CD14-positive monocyte (primary cell): ENCODE measurements at regions not wholly inside any gene's neighbourhood (a gene's known extent, or its start where the extent isn't known, plus 50 kb on each side); places are given as distances from the start of the nearest gene placed in this dataset.

ENCODE experiments used
- DNase-seq, 3 donors: peaks; one replicate each; pipeline ENCODE4 v3.0.0-alpha.2; 2011 to 2022
- H2AFZ ChIP-seq: 2 replicates; pipeline ENCODE4 v1.6.0; 2012; ENCODE audit warnings: mild to moderate bottlenecking, low read depth, low read length, inconsistent platforms; ENCODE audit not compliant: insufficient read depth, poor library complexity, severe bottlenecking
- H3K27ac ChIP-seq, 2 donors: 1 replicate in 1 of 2; 2 replicates in 1 of 2; pipeline ENCODE4 v1.5.1; 2012 to 2013; ENCODE audit warnings: low read length in 2 of 2, control low read depth in 1 of 2, inconsistent platforms in 1 of 2, low read depth in 1 of 2, mild to moderate bottlenecking in 1 of 2
- H3K27me3 ChIP-seq, 2 donors: one replicate each; pipeline versions ENCODE4 v1.6.0 to v1.6.1; 2011 to 2013; ENCODE audit warnings: low read length in 2 of 2; ENCODE audit not compliant: control insufficient read depth in 2 of 2, insufficient read depth in 2 of 2
- H3K36me3 ChIP-seq, 2 donors: replicated peaks in 1 of 2; 1 replicate in 1 of 2; 2 replicates in 1 of 2; pipeline versions ENCODE4 v1.5.1 to v1.6.1; 2012 to 2013; ENCODE audit warnings: low read length in 2 of 2, control low read depth in 1 of 2, inconsistent platforms in 1 of 2, mild to moderate bottlenecking in 1 of 2; ENCODE audit not compliant: insufficient read depth in 2 of 2, control insufficient read depth in 1 of 2
- H3K4me1 ChIP-seq, 2 donors: 1 replicate in 1 of 2; 2 replicates in 1 of 2; pipeline versions ENCODE4 v1.5.1 to v1.6.1; 2012 to 2013; ENCODE audit warnings: low read length in 2 of 2, control low read depth in 1 of 2, inconsistent platforms in 1 of 2, mild to moderate bottlenecking in 1 of 2, moderate library complexity in 1 of 2; ENCODE audit not compliant: insufficient read depth in 2 of 2, control insufficient read depth in 1 of 2
- H3K4me2 ChIP-seq: replicated peaks from 2 replicates; pipeline ENCODE3; 2012; ENCODE audit warnings: low read length, moderate library complexity, mild to moderate bottlenecking; ENCODE audit not compliant: poor library complexity, severe bottlenecking; ENCODE audit errors: extremely low read depth
- H3K4me3 ChIP-seq, 3 experiments: fragments of 200-600 bp in 1 of 3; sonication (generic) in 1 of 3; replicated peaks in 1 of 3; 1 replicate in 2 of 3; 2 replicates in 1 of 3; pipeline ENCODE4 v1.5.1; 2011 to 2013; ENCODE audit warnings: low read length in 3 of 3, mild to moderate bottlenecking in 3 of 3, control low read depth in 2 of 3, low read depth in 2 of 3, inconsistent platforms in 1 of 3, moderate library complexity in 1 of 3
- H3K79me2 ChIP-seq: 2 replicates; pipeline ENCODE4 v1.6.0; 2012; ENCODE audit warnings: mild to moderate bottlenecking, control low read depth, inconsistent platforms, low read length, moderate library complexity; ENCODE audit not compliant: insufficient read depth
- H3K9ac ChIP-seq: 2 replicates; pipeline ENCODE4 v1.6.0; 2017; ENCODE audit warnings: low read length, mild to moderate bottlenecking; ENCODE audit not compliant: insufficient read depth, poor library complexity, severe bottlenecking
- H3K9me3 ChIP-seq, 2 donors: replicated peaks in 1 of 2; 1 replicate in 1 of 2; 2 replicates in 1 of 2; pipeline versions ENCODE4 v1.5.1 to v1.6.1; 2012 to 2013; ENCODE audit warnings: low read length in 2 of 2, control low read depth in 1 of 2; ENCODE audit not compliant: control insufficient read depth in 1 of 2, insufficient read depth in 1 of 2
- H4K20me1 ChIP-seq: 2 replicates; pipeline ENCODE4 v1.6.0; 2012; ENCODE audit warnings: mild to moderate bottlenecking, low read length, control low read depth, moderate library complexity; ENCODE audit not compliant: insufficient read depth
- H3K27ac Mint-ChIP-seq, 7 donors: one replicate each; pipeline ENCODE4 v1.8.0; 2020; ENCODE audit warnings: mild to moderate bottlenecking in 7 of 7, mixed read lengths in 7 of 7, moderate library complexity in 6 of 7, inconsistent platforms in 2 of 7
- H3K27me3 Mint-ChIP-seq, 3 donors: one replicate each; pipeline ENCODE4 v1.8.0; 2021 to 2022; ENCODE audit warnings: low read depth in 3 of 3, mild to moderate bottlenecking in 3 of 3, mixed read lengths in 3 of 3, moderate library complexity in 3 of 3, inconsistent platforms in 1 of 3
- H3K36me3 Mint-ChIP-seq, 2 donors: one replicate each; pipeline ENCODE4 v1.8.0; 2020; ENCODE audit warnings: mixed read lengths in 2 of 2, inconsistent platforms in 1 of 2, mild to moderate bottlenecking in 1 of 2
- H3K4me1 Mint-ChIP-seq: one replicate; pipeline ENCODE4 v1.8.0; 2020; ENCODE audit warnings: mild to moderate bottlenecking, mixed read lengths
- H3K4me3 Mint-ChIP-seq, 2 donors: one replicate each; pipeline ENCODE4 v1.8.0; 2020; ENCODE audit warnings: mild to moderate bottlenecking in 2 of 2, mixed read lengths in 2 of 2, moderate library complexity in 1 of 2
- H3K9me3 Mint-ChIP-seq, 7 donors: one replicate each; pipeline ENCODE4 v1.8.0; 2020 to 2022; ENCODE audit warnings: mixed read lengths in 7 of 7, mild to moderate bottlenecking in 6 of 7, moderate library complexity in 6 of 7, inconsistent platforms in 2 of 7
- WGBS: methylation state at CpG from one replicate; pipeline ENCODE4 v1.1.5; 2013; ENCODE audit warnings: missing lambda C conversion rate; ENCODE audit not compliant: insufficient coverage; 5-methylcytosine and 5-hydroxymethylcytosine counted together
- intact Hi-C, 2 donors: fragments of 100-400 bp; cut with micrococcal nuclease; formaldehyde crosslinking; loops; one replicate each; pipeline versions ENCODE4 v1.15.0 to v1.15.1; 2023
- TF ChIP-seq, protein P1 (sequence below): fragments of 200-600 bp; IDR thresholded peaks from one replicate; pipeline ENCODE4 v1.8.0; 2022; ENCODE audit warnings: antibody characterized with exemption, mild to moderate bottlenecking

GRCh38 chr7:26959290-26959689 is 94.9 kb upstream of the SKAP2 start:
- intact Hi-C loops = no loop called here
- peaks cover 0 to 1% (median 0%) of the 10 kb centered on the region in 3 donors for H3K27me3 Mint-ChIP-seq
- Histone ChIP-seq H3K27me3 (no peaks in the 10 kb centered on the region), H3K9me3 (no peaks in the 10 kb centered on the region), H3K4me1 (peaks cover 3 to 7% of the 10 kb centered on the region in 2 donors), H3K27ac (no peak overlapping the region), H3K9ac (no peak overlapping the region), H3K79me2 (no peaks in the 10 kb centered on the region), H4K20me1 (no peaks in the 10 kb centered on the region), H3K4me2 (no peak overlapping the region), H3K36me3 (no peaks in the 10 kb centered on the region), H3K4me3 (no peak overlapping the region), H2AFZ (no peak overlapping the region)
- 83% methylated on average over 1 of the region's 3 CpGs for WGBS
- peaks cover 10% of the 10 kb centered on the region for H3K4me1 Mint-ChIP-seq
- peaks cover 0 to 2% (median 0%) of the 10 kb centered on the region in 7 donors for H3K9me3 Mint-ChIP-seq
- H3K27ac Mint-ChIP-seq = no peak overlapping the region
- no peaks in the 10 kb centered on the region for H3K36me3 Mint-ChIP-seq
- no peak for DNase-seq
- TF ChIP-seq, protein P1, sequence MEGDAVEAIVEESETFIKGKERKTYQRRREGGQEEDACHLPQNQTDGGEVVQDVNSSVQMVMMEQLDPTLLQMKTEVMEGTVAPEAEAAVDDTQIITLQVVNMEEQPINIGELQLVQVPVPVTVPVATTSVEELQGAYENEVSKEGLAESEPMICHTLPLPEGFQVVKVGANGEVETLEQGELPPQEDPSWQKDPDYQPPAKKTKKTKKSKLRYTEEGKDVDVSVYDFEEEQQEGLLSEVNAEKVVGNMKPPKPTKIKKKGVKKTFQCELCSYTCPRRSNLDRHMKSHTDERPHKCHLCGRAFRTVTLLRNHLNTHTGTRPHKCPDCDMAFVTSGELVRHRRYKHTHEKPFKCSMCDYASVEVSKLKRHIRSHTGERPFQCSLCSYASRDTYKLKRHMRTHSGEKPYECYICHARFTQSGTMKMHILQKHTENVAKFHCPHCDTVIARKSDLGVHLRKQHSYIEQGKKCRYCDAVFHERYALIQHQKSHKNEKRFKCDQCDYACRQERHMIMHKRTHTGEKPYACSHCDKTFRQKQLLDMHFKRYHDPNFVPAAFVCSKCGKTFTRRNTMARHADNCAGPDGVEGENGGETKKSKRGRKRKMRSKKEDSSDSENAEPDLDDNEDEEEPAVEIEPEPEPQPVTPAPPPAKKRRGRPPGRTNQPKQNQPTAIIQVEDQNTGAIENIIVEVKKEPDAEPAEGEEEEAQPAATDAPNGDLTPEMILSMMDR = no peak
- H3K4me3 Mint-ChIP-seq = no peak overlapping the region

GRCh38 chr7:26958834-26959233 is 94.4 kb upstream of the SKAP2 start:
- Histone ChIP-seq H3K36me3 (no peaks in the 10 kb centered on the region), H3K4me2 (no peak overlapping the region), H2AFZ (no peak overlapping the region), H4K20me1 (no peaks in the 10 kb centered on the region), H3K79me2 (no peaks in the 10 kb centered on the region), H3K9me3 (no peaks in the 10 kb centered on the region), H3K27me3 (no peaks in the 10 kb centered on the region), H3K27ac (no peak overlapping the region), H3K4me3 (no peak overlapping the region), H3K9ac (no peak overlapping the region), H3K4me1 (peaks cover 0 to 3% of the 10 kb centered on the region in 2 donors)
- Mint-ChIP-seq H3K36me3 (no peaks in the 10 kb centered on the region), H3K4me3 (no peak overlapping the region), H3K4me1 (peaks cover 6% of the 10 kb centered on the region), H3K27me3 (peaks cover 0 to 1% (median 0%) of the 10 kb centered on the region in 3 donors), H3K27ac (no peak overlapping the region), H3K9me3 (peaks cover 0 to 2% (median 0%) of the 10 kb centered on the region in 7 donors)
- 100% methylated on average over 1 of the region's 5 CpGs for WGBS
- TF ChIP-seq, protein P1 = no peak
- intact Hi-C loops = no loop called here
- peak in 1 of 3 donors; percentile 5 for DNase-seq
